CD4-positive, alpha-beta T cell treated with Interleukin-15 for 1 hour (primary cell): ENCODE measurements at regions not wholly inside any gene's neighbourhood (a gene's known extent, or its start where the extent isn't known, plus 50 kb on each side); places are given as distances from the start of the nearest gene placed in this dataset.

Source experiments
- DNase-seq: peaks from one replicate; pipeline ENCODE4 v3.0.0-alpha.2; 2020

DNA sequence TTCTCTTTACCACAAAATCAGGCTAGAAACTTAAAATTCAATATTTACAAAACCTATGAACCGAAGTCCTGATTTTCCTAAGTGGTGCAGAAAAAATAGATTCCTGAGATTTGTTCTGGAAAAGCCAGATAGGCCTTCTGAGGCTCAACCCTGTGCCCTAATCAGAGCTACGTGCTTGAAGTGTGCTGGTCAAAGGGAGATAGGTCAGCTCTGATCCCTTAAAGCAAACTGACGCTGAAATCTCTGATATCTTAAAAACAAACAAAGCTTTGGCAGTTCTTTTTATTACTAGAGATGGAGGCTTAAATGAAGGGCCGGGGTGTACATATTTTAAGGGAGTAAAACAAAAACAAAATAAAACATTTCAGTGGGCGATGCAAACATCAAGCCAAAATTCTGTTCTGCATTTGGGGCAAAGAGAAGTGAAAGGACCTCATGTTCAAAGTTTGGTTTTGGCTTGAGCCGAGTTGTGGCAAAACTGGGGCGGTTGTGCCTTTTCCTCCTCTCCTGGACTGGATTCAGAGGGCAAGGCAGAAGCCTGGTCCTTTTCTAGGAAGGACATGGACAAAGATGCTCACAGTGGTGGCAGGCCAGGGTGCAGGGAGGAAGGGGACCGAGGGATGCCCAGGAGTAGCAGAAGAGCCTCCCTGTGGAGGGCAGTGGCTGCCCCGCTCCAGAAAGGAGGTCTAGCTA, 295.0 kb downstream of the CDCA7 start:
- no peak for DNase-seq

GRCh38 chr2:173651891-173652290, 297.2 kb downstream of the CDCA7 start:
- no peak for DNase-seq

DNA sequence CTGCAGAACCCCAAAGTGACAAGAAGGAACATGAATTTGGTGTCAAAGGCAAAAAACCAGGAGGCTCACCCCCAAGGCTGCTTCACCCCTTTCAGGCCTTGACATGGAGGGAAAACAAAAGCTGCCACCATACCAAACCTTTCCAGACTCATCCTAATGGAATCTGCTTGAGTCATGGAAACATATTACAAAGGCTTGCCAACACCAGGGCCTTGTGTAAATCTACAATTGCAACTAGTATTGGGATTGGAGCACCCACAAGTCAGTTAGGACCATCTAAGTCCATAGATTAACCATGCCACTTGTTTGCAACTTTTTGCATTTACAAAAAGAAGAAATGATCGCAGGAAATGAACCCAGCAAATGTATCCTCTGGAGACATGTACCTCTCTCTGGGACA, 297.6 kb downstream of the CDCA7 start:
- DNase-seq: no peak

GRCh38 chr2:173652767-173653431, 298.2 kb downstream of the CDCA7 start:
- DNase-seq: no peak

GRCh38 chr2:173653432-173653805, 298.7 kb downstream of the CDCA7 start:
- no peak for DNase-seq

DNA sequence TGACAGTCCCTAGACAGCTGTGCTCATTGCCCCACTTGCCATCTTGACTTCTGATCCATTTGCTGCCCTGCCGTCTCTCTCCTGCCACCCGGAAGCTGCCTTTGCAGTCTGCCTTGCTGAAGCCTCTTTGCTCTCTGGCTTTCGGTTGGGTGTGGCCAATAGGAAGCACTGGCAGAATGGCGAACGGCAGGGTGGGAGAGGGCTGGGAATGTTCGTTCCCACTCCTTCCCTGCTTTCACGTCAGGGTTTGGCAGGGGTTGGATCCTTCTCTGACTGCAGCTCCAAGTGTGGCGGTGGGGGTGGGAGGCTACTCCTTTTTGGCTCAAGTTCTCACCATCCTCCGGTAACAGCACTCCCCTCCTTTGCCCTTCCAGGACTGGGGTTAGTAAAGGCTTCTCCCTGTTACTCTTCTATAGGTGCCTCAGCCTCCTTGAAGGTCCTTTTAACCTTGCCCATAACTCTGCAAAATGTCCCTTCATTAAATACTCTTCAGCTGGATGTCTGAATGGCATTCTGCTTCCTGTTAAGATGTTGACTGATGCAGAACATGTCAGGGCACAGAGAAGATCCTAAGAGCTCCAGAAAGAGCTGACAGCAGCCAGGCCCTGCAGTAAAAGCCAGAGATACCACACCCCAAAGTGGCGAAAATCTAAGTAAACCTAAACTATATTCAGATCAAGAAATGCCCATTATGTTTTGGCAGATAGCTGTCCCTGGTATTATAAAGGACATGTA, 299.7 kb downstream of the CDCA7 start:
- DNase-seq: no peak

- no peak for DNase-seq
Observed at GRCh38 chr2:173654896-173655265, 300.2 kb downstream of the CDCA7 start.

DNA sequence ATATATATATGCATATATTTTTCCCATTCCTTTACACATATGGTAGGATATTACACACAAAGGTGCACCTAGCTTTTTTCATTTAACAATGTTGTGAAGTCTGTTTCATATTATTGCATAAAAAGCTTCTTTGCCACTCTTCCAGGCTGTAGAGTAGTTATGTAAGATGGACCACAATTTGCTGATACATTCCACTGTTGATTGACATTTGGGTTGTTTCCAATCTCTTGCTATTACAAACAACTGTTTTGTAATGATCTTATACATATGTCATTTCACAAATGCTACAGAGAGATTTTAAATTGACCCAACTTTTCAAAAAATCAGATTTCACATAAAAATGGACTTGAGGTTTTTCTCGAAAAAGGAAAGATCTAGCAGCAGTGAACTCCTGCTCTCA, 301.4 kb downstream of the CDCA7 start:
- DNase-seq: no peak

DNA sequence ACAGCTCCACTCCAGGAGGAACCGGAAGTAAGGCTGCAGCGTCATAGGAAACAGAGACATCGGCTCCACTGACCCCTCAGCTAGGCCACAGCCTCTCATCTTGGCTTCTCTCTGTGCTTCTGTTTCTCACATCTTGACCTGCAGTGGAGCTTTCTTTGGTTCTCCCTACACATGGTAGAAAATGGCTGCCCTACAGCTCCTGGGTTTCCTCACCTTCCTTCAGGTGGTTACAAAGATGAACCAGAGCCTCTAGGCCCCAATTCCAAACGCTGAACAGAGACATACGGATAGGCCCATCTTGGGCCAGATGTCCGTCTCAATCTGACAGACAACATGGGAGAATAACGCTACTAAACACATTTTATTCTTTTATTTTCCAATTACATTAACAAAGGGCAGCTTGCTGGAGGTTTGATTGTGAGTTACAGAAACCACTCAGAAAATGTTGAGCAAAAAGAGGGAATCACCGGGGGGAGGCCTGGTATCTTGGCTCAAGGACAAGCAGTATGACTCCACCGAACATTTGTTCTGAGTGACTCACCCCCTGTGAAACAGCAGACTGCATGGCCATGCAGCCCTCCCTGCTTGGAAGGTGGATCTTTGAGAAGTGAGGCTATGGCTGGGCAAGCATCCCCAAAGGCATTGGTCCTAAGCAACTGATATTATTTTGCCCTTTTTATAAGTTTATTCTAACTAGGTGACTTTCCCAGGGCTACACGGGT, 303.5 kb downstream of the CDCA7 start:
- no peak for DNase-seq

GRCh38 chr2:173658946-173659371, 304.3 kb downstream of the CDCA7 start:
- no peak for DNase-seq

- DNase-seq: no peak
Observed at GRCh38 chr2:173659509-173659908, 304.8 kb downstream of the CDCA7 start.

DNA sequence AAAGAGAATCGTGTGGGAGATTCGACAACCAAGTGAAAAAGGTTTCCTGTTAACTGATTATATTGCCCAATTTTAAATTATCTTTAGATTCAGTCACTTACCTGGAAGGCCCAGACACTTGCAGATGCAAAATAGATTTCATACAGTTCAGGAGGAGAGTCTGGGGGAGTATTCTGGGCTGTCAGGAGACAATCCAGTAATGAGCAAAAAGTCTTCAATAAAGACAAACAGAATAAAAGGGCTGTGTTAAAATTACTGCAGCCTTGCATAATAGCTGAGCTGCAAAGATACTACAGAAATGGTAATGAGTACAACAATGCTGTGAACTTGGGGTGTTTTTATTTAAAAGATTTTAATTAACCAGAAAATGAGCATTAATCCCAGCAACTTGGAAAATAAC, 303.6 kb downstream of the SP3 start:
- DNase-seq: no peak

DNA sequence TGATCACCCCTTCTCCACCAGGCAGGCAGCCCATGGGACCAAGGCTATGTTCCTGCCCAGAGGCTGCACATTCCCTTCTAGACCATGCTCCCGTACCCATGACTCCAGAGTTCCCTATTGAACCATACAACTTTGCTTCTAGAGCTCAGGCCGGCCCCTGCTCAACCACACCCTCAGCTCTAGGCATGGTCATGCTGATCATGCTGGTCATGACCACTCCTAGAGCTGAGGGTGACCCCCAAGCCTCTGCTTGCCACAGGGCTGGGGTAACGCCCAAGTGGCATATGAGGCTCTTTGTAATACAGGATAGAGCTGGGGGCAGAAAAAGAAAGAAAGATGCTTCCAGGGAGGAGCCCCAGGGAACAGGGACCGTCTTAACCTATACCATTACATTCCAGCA, 301.8 kb downstream of the SP3 start:
- no peak for DNase-seq

GRCh38 chr2:173663835-173664512, 301.2 kb downstream of the SP3 start:
- DNase-seq: no peak

DNA sequence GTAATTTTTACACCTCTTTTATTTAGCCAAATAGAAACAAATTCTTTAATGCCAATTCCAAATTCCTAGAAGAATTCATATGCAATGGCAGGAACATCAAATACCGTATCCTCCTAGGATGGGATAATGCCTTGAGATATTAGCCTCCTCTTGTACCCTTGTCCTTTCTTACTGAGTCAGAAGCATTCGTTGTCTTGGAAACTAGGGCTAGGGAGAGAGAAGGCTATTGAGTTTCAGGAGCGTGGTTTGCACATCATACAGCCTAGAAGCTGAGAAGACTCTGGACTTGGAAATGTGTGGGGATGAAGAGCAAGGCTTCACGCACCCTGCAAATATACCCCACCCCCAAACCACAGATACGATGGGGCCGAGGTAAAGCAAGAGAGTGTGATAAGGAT, 300.7 kb downstream of the SP3 start:
- no peak for DNase-seq

GRCh38 chr2:173666171-173666888, 298.8 kb downstream of the SP3 start:
- DNase-seq: no peak

DNA sequence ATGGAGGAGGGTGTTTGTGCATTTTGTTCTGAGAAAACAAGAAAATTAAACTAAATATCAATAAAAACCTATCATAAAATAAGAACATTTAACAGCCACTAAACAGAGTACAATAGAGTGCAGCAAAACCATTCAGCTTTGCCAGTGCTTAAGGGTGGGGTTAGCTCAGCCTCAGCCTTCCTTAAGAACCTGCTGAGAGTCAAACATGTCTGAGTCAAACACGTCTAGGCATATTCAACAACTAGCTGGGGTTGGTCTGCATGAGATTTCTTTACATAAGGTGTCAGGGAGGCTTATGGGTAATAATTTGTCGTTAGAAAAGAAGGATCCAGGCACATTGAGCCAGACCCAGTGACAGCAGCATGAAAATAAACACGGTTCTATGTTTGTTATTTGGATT, 298.2 kb downstream of the SP3 start:
- no peak for DNase-seq

DNA sequence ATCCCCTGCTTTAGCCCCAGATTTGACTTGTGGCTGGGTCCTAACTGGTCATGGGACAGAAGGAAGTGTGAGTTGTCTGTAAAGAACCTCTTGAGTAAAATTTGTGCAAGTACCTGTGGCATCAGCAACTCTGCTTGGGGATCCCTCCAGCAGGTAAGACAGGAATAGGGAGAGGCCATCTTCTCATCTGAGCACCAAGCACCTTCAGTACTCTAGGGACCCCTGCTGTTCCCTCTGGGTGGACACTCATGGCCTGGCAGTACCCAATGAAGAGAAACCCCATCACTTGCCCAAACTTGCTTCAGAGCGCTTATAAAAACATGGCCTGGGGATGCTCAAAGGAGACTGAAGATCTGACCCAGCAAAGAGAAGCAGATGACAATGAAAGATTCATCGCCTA, 297.8 kb downstream of the SP3 start:
- no peak for DNase-seq

DNA sequence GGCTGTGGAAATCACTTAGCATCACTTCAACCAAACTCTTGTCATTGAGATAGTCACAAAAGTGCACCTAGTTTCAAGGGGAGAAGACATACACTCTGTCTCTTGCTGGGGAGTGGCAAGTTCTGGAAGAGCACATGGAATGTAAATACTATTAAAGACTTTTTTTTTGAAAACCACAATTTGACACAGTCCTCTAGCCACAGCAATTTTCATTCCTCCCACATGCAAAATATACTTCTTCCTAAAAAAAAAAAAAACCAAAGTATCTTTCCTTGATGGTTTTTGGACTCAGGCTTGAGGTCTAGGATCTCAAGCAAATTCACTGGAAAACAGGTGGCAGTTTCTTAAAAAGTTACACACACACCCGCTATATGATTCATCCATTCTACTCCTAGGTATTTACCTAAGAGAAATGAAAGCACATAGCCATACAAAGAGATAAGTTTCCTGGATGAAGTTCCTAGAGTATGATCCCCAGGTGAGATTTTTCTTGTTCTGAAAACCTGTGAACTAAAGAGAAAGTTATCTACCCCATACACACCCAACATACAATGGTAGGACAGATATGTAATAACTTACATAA, 295.8 kb downstream of the SP3 start:
- no peak for DNase-seq

DNA sequence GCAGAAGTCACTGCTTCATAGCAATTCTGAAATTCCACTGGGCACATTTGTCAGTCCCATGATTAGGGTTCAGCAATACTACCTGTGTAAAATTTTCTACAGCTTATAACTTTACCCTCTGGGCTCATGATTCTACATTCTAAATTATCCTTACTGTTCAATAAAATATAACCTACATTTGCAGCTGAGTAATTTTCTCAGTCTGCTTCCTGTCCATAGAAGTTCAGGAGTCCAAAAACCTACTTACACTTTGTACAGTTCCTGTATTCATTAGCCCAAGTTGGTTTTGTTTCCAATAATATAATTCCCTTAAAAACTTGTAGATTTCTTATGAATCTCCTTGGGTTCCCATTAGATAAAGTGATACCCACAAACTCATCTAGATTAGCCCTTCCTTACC, 295.3 kb downstream of the SP3 start:
- no peak for DNase-seq

DNA sequence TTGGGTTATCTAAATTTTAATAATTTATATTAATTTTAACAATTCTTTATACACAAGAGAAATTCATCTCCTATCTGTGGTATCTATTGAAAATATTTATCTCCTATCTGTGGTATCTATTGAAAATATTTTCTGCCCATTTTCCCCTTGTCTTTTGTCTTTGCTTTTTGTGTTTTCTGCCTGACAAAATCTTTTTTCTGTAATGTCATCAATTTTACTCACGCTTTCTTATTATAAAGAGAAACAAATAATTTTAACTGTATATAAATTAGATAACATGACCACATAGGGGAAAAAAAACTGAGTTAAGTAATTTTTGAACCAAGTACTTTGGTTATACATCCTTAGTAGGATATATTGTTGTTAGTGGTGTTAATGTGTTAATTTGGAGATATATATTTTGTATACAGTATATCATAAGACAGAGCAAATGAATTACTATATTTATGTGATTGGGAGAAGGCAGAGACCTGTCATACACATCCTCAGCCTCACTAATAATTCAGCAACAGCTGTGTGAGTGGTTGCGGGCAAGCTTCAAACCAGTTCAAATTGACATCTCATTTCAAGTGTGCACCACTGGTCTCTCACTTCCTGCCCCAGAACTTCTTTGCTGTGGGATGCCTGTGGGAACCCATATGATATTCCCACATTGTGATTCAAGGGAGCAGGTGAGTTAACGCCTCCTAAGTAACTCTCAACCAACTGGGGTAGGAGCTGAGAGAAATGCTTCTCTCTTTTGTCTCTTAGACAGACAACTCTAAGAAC, 292.4 kb downstream of the SP3 start:
- DNase-seq: no peak
